ENCODE measurements at regions not wholly inside any gene's neighbourhood (a gene's known extent, or its start where the extent isn't known, plus 50 kb on each side); places are given as distances from the start of the nearest gene placed in this dataset.

- TF ChIP-seq YY1 (tag by site-specific recombination; IDR thresholded peaks at IDR 0.05) (no peak), ZNF24 (tag by site-specific recombination; IDR thresholded peaks at IDR 0.05) (no peak), ZNF558 (tag by site-specific recombination; IDR thresholded peaks at IDR 0.05) (no peak), ZNF398 (tag by site-specific recombination; IDR thresholded peaks at IDR 0.05) (no peak), ZBTB7A (tag by site-specific recombination; IDR thresholded peaks at IDR 0.05; ENCODE audit: low read depth) (no peak)
Measured at GRCh38 chr4:110347805-110348204, 128.2 kb upstream of the ENPEP start.
